Heart right ventricle (tissue), 16 donors: ENCODE measurements at regions not wholly inside any gene's neighbourhood (a gene's known extent, or its start where the extent isn't known, plus 50 kb on each side); places are given as distances from the start of the nearest gene placed in this dataset.

Source experiments
- ATAC-seq, 8 donors: fragments of 200-7000 bp; cut with Tn5 transposase; one replicate each; pipeline ENCODE4 v1.9.1; 2020; ENCODE audit warnings: mild to moderate bottlenecking in 8 of 8, moderate library complexity in 8 of 8, moderate number of reproducible peaks in 1 of 8
- DNase-seq, 2 donors: peaks; one replicate each; pipeline ENCODE4 v3.0.0-alpha.2; 2020
- H3K27ac ChIP-seq, 10 donors: fragments of 200-600 bp; sonication (generic) in 2 of 10; one replicate each; pipeline versions ENCODE4 v1.5.0 to v1.8.0; 2020 to 2022; ENCODE audit warnings: mild to moderate bottlenecking in 3 of 10
- H3K27me3 ChIP-seq, 7 donors: fragments of 200-600 bp; one replicate each; pipeline ENCODE4 v1.8.0; 2021 to 2022; ENCODE audit warnings: mild to moderate bottlenecking in 2 of 7
- H3K36me3 ChIP-seq, 9 donors: fragments of 200-600 bp; sonication (generic) in 1 of 9; one replicate each; pipeline versions ENCODE4 v1.5.0 to v1.8.0; 2020 to 2022; ENCODE audit warnings: mild to moderate bottlenecking in 2 of 9
- H3K4me1 ChIP-seq, 9 donors: fragments of 200-600 bp; sonication (generic) in 1 of 9; one replicate each; pipeline versions ENCODE4 v1.5.0 to v1.8.0; 2020 to 2022; ENCODE audit warnings: mild to moderate bottlenecking in 4 of 9
- H3K4me3 ChIP-seq, 10 donors: fragments of 200-600 bp; sonication (generic) in 2 of 10; one replicate each; pipeline versions ENCODE4 v1.5.0 to v1.8.0; 2020 to 2022; ENCODE audit warnings: mild to moderate bottlenecking in 7 of 10, moderate library complexity in 2 of 10
- H3K9me3 ChIP-seq, 11 donors: fragments of 200-600 bp in 10 of 11; sonication (generic) in 2 of 11; one replicate each; pipeline versions ENCODE4 v1.5.0 to v1.8.0; 2013 to 2022; ENCODE audit warnings: mild to moderate bottlenecking in 2 of 11, control low read depth in 1 of 11, moderate library complexity in 1 of 11
- WGBS, 2 donors: extraction: QIAGEN DNeasy Blood & Tissue Kit; methylation state at CpG; one replicate each; pipeline ENCODE4 v1.1.7; 2013; ENCODE audit warnings: inconsistent platforms in 1 of 2; 5-methylcytosine and 5-hydroxymethylcytosine counted together
- intact Hi-C, 10 donors: fragments of 100-400 bp; cut with DNase I; formaldehyde crosslinking; loops; one replicate each; pipeline versions ENCODE4 v1.11.1 to v1.14.2; 2022
- TF ChIP-seq, protein P1 (sequence below), 9 donors: fragments of 200-600 bp; sonication (generic) in 2 of 9; IDR thresholded peaks; one replicate each; pipeline versions ENCODE4 v1.5.0 to v1.8.0; 2021 to 2022; ENCODE audit warnings: antibody characterized with exemption in 9 of 9, mild to moderate bottlenecking in 5 of 9, moderate library complexity in 1 of 9
- donor health status: Arrhythmogenic right ventricular cardiomyopathy.
- donor health status: ischemic (EF 13 %, LVEDD 7.1; RV severe dilation, severe dysfunction).
- donor health status: healthy with polysubstance abuse.
- donor health status: DM: no; HTN: yes; CAD: no.
- donor health status: DM: no; HTN: no; CAD: no.
- donor health status: ischemic (EF 25% LVEDD 6.9; RV normal size, moderate dysfunction).
- donor health status: ischemic (EF 25% LVEDD 5.7; RV mildly dilated, moderate dysfunction).
- donor health status: healthy.
- donor health status: DM: yes; HTN: yes; CAD: no.
- donor health status: Ischemic cardiomyopathy.
- donor health status: ischemic (EF 35%, LVEDD 5.7; RV mildly dilated, moderate dysfunction).
- donor health status: nonischemic (EF 11% LVEDD 7.7; RV severe dilation, severe dysfunction).
- donor health status: DM: yes; HTN: yes; CAD: no.
- donor health status: PGD.
- donor health status: ischemic (EF 29% LVEDD 5.4; RV normal size, mild dysfunction).
- donor health status: nonischemic (EF 23%, LVEDD 6.1; RV moderate dilation, normal function).

DNA sequence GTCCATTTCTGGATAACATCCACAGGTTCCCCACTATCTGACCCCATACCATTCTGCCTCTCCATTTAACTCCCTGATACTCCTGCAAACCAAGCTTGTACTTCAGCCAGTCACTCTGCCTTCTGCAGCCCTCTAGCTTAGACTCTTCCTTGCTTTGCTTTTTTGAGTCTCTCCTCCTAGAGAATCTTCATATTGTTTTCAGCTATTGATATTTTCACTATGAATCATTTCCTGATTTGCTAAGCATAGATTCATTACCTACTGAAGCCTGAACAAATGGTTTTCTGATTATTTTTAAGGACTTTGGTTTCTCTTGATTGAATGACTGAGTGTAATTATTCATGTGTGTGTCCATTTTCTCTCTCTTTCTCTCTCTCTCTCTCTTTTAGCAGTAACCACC is 2102.3 kb upstream of the CELF4 start:
- TF ChIP-seq, protein P1, sequence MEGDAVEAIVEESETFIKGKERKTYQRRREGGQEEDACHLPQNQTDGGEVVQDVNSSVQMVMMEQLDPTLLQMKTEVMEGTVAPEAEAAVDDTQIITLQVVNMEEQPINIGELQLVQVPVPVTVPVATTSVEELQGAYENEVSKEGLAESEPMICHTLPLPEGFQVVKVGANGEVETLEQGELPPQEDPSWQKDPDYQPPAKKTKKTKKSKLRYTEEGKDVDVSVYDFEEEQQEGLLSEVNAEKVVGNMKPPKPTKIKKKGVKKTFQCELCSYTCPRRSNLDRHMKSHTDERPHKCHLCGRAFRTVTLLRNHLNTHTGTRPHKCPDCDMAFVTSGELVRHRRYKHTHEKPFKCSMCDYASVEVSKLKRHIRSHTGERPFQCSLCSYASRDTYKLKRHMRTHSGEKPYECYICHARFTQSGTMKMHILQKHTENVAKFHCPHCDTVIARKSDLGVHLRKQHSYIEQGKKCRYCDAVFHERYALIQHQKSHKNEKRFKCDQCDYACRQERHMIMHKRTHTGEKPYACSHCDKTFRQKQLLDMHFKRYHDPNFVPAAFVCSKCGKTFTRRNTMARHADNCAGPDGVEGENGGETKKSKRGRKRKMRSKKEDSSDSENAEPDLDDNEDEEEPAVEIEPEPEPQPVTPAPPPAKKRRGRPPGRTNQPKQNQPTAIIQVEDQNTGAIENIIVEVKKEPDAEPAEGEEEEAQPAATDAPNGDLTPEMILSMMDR (IDR thresholded peaks at IDR 0.05) = no peak
- DNase-seq (no peak), ATAC-seq (no peak)

DNA sequence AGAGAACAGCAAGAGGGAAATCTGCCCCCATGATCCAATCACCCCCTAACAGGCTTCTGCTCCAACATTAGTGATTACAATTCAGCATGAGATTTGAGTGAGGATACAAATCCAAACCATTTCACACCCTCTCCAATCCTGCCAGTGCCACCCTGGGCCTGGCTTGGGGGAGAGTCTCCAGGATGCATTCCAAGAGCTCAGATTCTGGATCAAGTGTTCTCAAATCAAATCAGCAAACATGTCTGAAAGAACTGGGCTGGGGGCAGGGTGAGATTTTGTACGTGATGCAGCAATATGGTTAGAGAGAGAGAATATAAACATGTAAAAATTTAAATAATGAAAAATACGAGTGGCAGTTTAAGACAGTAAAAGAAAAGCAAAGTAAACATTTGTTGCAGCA is 2100.9 kb upstream of the CELF4 start:
- Histone ChIP-seq H3K27me3 (no peaks in the 10 kb centered on the region), H3K4me1 (no peaks in the 10 kb centered on the region), H3K36me3 (no peaks in the 10 kb centered on the region), H3K9me3 (no peaks in the 10 kb centered on the region), H3K4me3 (no peak overlapping the region), H3K27ac (no peak overlapping the region)
- intact Hi-C loops = loop anchor here in 1 of 10 donors (10.0 kb wide), 1 partner anchor 58 kb away; no protein-coding TSS in a partner anchor
- ATAC-seq (no peak), DNase-seq (no peak)
- WGBS, 2 donors = 85 to 86% methylated on average over 2 of the region's 2 CpGs
- TF ChIP-seq, protein P1 (IDR thresholded peaks at IDR 0.05) = no peak

More for the DNA sequence above, 2102.3 kb upstream of the CELF4 start:
- no peaks in the 10 kb centered on the region for H3K27me3 ChIP-seq
- no peak overlapping the region for H3K27ac ChIP-seq
- intact Hi-C loops = loop anchor here in 2 of 10 donors (1.0 to 10.0 kb wide), 2 partner anchors 39 to 57 kb away; no protein-coding TSS in a partner anchor
- no peaks in the 10 kb centered on the region for H3K36me3 ChIP-seq
- no peaks in the 10 kb centered on the region for H3K4me1 ChIP-seq
- no peaks in the 10 kb centered on the region for H3K9me3 ChIP-seq
- H3K4me3 ChIP-seq = no peak overlapping the region

DNA sequence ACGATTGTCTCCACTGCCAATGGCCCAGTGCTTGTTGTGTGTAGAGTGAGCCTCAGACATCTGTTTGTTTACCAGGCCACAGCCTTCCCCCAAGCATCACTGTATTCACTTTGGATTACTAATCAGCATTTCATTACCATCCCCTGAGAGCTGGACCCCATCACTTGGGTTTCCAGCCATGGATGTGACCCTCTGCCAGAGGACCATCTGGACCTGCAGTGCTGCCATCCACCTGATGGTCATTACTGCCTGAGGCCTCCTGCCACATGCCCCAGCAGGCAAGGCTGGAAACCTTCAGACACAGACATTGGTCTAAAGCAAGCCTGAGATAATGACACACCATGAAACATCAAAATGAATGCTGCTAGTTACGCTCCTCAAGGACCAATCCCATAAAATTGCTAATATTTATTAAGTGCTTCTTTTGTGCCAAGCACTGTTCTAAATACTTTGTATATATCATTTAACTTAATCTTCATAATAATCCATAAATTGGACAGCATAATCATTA is 2096.3 kb upstream of the CELF4 start:
- ATAC-seq = no peak
- no peak for DNase-seq
- WGBS, 2 donors = 96 to 98% methylated on average over 2 of the region's 2 CpGs

DNA sequence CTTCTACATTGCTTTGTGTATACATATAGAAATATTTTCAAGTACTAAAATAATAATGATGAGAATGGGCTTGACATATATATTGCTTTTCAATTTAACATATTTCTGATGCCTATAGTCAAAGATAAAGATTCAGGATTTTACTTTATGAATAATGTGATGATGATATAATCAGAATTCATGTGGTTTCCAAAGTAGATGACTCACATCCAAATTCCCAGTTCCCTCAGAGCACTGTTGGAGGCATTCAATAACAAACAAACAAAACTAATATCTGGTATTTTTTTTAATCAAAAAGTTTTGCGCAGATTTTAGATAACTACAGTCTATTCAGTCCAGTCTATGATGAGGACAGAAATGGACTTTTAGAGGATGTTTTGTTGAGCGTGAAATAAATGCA is 2094.5 kb upstream of the CELF4 start:
- no peaks in the 10 kb centered on the region for H3K9me3 ChIP-seq
- TF ChIP-seq, protein P1 (IDR thresholded peaks at IDR 0.05) = no peak
- no peaks in the 10 kb centered on the region for H3K36me3 ChIP-seq
- DNase-seq (no peak), ATAC-seq (no peak)
- no peaks in the 10 kb centered on the region for H3K4me1 ChIP-seq
- H3K27me3 ChIP-seq = no peaks in the 10 kb centered on the region
- no peak overlapping the region for H3K27ac ChIP-seq
- no peak overlapping the region for H3K4me3 ChIP-seq
- intact Hi-C loops = loop anchor here in 1 of 10 donors (10.0 kb wide), 1 partner anchor 65 kb away; no protein-coding TSS in a partner anchor
- 87 to 88% methylated on average over 2 of the region's 2 CpGs for WGBS, 2 donors

More for the DNA sequence above, 2096.3 kb upstream of the CELF4 start:
- TF ChIP-seq, protein P1 (IDR thresholded peaks at IDR 0.05) = no peak
- no peaks in the 10 kb centered on the region for H3K27me3 ChIP-seq
- H3K4me3 ChIP-seq = no peak overlapping the region
- intact Hi-C loops = loop anchor here in 1 of 10 donors (10.0 kb wide), 1 partner anchor 63 kb away; no protein-coding TSS in a partner anchor
- no peak overlapping the region for H3K27ac ChIP-seq
- H3K9me3 ChIP-seq = no peaks in the 10 kb centered on the region
- no peaks in the 10 kb centered on the region for H3K36me3 ChIP-seq
- H3K4me1 ChIP-seq = no peaks in the 10 kb centered on the region
